ENCODE measurements at regions not wholly inside any gene's neighbourhood (a gene's known extent, or its start where the extent isn't known, plus 50 kb on each side); places are given as distances from the start of the nearest gene placed in this dataset.

DNA sequence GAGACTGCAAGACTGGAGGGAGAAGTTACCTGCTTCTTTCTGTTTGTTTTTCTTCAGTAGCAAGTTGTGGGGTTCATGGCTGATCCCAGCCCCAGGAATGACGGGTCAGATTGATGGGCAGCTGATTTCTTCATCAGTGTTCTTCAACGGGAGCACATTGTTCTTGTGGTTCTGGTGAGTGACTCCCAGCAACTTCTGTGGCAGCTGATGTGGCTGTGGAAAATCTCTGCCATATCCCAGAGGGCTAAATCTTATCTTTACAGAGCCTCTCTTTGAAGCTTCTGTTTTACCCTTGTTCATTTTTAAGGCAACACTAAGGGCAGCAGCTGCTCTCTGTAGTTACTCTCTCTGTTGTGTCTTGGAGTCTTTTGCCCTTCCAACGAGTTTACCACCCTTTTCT lies 710.3 kb downstream of the PRELID2 start:
- TF ChIP-seq, protein P1, sequence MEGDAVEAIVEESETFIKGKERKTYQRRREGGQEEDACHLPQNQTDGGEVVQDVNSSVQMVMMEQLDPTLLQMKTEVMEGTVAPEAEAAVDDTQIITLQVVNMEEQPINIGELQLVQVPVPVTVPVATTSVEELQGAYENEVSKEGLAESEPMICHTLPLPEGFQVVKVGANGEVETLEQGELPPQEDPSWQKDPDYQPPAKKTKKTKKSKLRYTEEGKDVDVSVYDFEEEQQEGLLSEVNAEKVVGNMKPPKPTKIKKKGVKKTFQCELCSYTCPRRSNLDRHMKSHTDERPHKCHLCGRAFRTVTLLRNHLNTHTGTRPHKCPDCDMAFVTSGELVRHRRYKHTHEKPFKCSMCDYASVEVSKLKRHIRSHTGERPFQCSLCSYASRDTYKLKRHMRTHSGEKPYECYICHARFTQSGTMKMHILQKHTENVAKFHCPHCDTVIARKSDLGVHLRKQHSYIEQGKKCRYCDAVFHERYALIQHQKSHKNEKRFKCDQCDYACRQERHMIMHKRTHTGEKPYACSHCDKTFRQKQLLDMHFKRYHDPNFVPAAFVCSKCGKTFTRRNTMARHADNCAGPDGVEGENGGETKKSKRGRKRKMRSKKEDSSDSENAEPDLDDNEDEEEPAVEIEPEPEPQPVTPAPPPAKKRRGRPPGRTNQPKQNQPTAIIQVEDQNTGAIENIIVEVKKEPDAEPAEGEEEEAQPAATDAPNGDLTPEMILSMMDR (conservative IDR thresholded peaks at IDR 0.05), result no peak
- no peak for TF ChIP-seq EZH2 (IDR thresholded peaks at IDR 0.05; ENCODE audit: low read depth)
